Mucosa of descending colon (tissue), 3 donors: ENCODE measurements at regions not wholly inside any gene's neighbourhood (a gene's known extent, or its start where the extent isn't known, plus 50 kb on each side); places are given as distances from the start of the nearest gene placed in this dataset.
A peak's percentile ranks its signal among the peaks of the same experiment; 100 is the strongest.
"Not testable (repeated sequence)": the region's sequence is repeated elsewhere in the genome, so short reads cannot be mapped to it uniquely, and the experiment has no call there.

Experiments used
- ATAC-seq: fragments of 200-7000 bp; cut with Tn5 transposase; one replicate; pipeline ENCODE4 v1.9.1; 2020; ENCODE audit warnings: mild to moderate bottlenecking, moderate library complexity
- DNase-seq, 3 donors: peaks; one replicate each; pipeline ENCODE4 v3.0.0-alpha.2; 2020
- H3K36me3 ChIP-seq: fragments of 200-600 bp; one replicate; pipeline ENCODE4 v1.8.0; 2021; ENCODE audit warnings: low read depth, mild to moderate bottlenecking
- H3K4me1 ChIP-seq: fragments of 200-600 bp; one replicate; pipeline ENCODE4 v1.8.0; 2021; ENCODE audit warnings: low read depth, mild to moderate bottlenecking
- H3K4me3 ChIP-seq: fragments of 200-600 bp; one replicate; pipeline ENCODE4 v1.8.0; 2021; ENCODE audit warnings: mild to moderate bottlenecking
- H3K9me3 ChIP-seq: fragments of 200-600 bp; one replicate; pipeline ENCODE4 v1.8.0; 2021; ENCODE audit warnings: mild to moderate bottlenecking
- intact Hi-C, 2 donors: fragments of 100-400 bp; cut with DNase I in 1 of 2; cut with micrococcal nuclease in 1 of 2; formaldehyde crosslinking; loops; one replicate each; pipeline versions ENCODE4 v1.11.0 to v1.11.1; 2022; cut with DNase I, micrococcal nuclease
- donor health status: DM: no; HTN: no; CAD: no; lungs with moderate emphysema.
- donor health status: DM: no; HTN: no; CAD: no.
- donor health status: DM: no; HTN: yes; CAD: no.

- H3K36me3 ChIP-seq, DNase-seq, intact Hi-C loops, ATAC-seq, H3K4me1 ChIP-seq, H3K9me3 ChIP-seq, H3K4me3 ChIP-seq: not testable (repeated sequence)
Observed at GRCh38 chr2:111280709-111281286, 160.1 kb downstream of the BCL2L11 start.

- H3K36me3 ChIP-seq, ATAC-seq, intact Hi-C loops: not testable (repeated sequence)
Observed at GRCh38 chr2:111282162-111282561, 161.4 kb downstream of the BCL2L11 start.

GRCh38 chr2:111287646-111288568, 167.2 kb downstream of the BCL2L11 start:
- DNase-seq: peak; percentile 52 to 58 (median 56)
- H3K9me3 ChIP-seq, H3K4me1 ChIP-seq, H3K4me3 ChIP-seq, H3K36me3 ChIP-seq, intact Hi-C loops: not testable (repeated sequence)
- ATAC-seq: peak; percentile 78

More at GRCh38 chr2:111282162-111282561, 161.4 kb downstream of the BCL2L11 start:
- not testable (repeated sequence) for H3K4me3 ChIP-seq, H3K4me1 ChIP-seq, DNase-seq, H3K9me3 ChIP-seq

- DNase-seq (peak; percentile 45 to 63 (median 47)), ATAC-seq (peak; percentile 28)
- intact Hi-C loops, H3K4me3 ChIP-seq, H3K9me3 ChIP-seq, H3K4me1 ChIP-seq, H3K36me3 ChIP-seq: not testable (repeated sequence)
Observed at GRCh38 chr2:111290370-111290769, 169.7 kb downstream of the BCL2L11 start.

- DNase-seq, H3K4me1 ChIP-seq, H3K9me3 ChIP-seq, H3K4me3 ChIP-seq, intact Hi-C loops, H3K36me3 ChIP-seq: not testable (repeated sequence)
- ATAC-seq: peak; percentile 61
Observed at GRCh38 chr2:111291566-111291965, 170.9 kb downstream of the BCL2L11 start.

- ATAC-seq (peak; percentile 79), DNase-seq (peak in 1 of 3 donors; percentile 63)
- H3K4me1 ChIP-seq, H3K4me3 ChIP-seq, H3K36me3 ChIP-seq, H3K9me3 ChIP-seq, intact Hi-C loops: not testable (repeated sequence)
Observed at GRCh38 chr2:111292232-111292968, 171.7 kb downstream of the BCL2L11 start.

GRCh38 chr2:111294699-111295098, 174.0 kb downstream of the BCL2L11 start:
- H3K4me1 ChIP-seq, H3K36me3 ChIP-seq, DNase-seq, H3K9me3 ChIP-seq, ATAC-seq, H3K4me3 ChIP-seq, intact Hi-C loops: not testable (repeated sequence)

- peak; percentile 7 for ATAC-seq
- intact Hi-C loops, DNase-seq, H3K9me3 ChIP-seq, H3K4me1 ChIP-seq, H3K36me3 ChIP-seq, H3K4me3 ChIP-seq: not testable (repeated sequence)
Observed at GRCh38 chr2:111296122-111296804, 175.5 kb downstream of the BCL2L11 start.

- H3K36me3 ChIP-seq, H3K9me3 ChIP-seq, DNase-seq, H3K4me1 ChIP-seq, intact Hi-C loops, H3K4me3 ChIP-seq, ATAC-seq: not testable (repeated sequence)
Observed at GRCh38 chr2:111297128-111297527, 176.4 kb downstream of the BCL2L11 start.

GRCh38 chr2:111298927-111299326, 178.2 kb downstream of the BCL2L11 start:
- H3K4me1 ChIP-seq, H3K4me3 ChIP-seq, H3K9me3 ChIP-seq, ATAC-seq, intact Hi-C loops, DNase-seq, H3K36me3 ChIP-seq: not testable (repeated sequence)

- H3K4me3 ChIP-seq, H3K36me3 ChIP-seq, ATAC-seq, DNase-seq, H3K9me3 ChIP-seq, H3K4me1 ChIP-seq, intact Hi-C loops: not testable (repeated sequence)
Observed at GRCh38 chr2:111299635-111300034, 178.9 kb downstream of the BCL2L11 start.

- H3K4me3 ChIP-seq, H3K4me1 ChIP-seq, DNase-seq, ATAC-seq, intact Hi-C loops, H3K36me3 ChIP-seq, H3K9me3 ChIP-seq: not testable (repeated sequence)
Observed at GRCh38 chr2:111301677-111302076, 181.0 kb downstream of the BCL2L11 start.

GRCh38 chr2:111302397-111303218, 181.9 kb downstream of the BCL2L11 start:
- H3K36me3 ChIP-seq, H3K9me3 ChIP-seq, H3K4me1 ChIP-seq, H3K4me3 ChIP-seq, ATAC-seq, intact Hi-C loops, DNase-seq: not testable (repeated sequence)
